ENCODE measurements at regions not wholly inside any gene's neighbourhood (a gene's known extent, or its start where the extent isn't known, plus 50 kb on each side); places are given as distances from the start of the nearest gene placed in this dataset.

DNA sequence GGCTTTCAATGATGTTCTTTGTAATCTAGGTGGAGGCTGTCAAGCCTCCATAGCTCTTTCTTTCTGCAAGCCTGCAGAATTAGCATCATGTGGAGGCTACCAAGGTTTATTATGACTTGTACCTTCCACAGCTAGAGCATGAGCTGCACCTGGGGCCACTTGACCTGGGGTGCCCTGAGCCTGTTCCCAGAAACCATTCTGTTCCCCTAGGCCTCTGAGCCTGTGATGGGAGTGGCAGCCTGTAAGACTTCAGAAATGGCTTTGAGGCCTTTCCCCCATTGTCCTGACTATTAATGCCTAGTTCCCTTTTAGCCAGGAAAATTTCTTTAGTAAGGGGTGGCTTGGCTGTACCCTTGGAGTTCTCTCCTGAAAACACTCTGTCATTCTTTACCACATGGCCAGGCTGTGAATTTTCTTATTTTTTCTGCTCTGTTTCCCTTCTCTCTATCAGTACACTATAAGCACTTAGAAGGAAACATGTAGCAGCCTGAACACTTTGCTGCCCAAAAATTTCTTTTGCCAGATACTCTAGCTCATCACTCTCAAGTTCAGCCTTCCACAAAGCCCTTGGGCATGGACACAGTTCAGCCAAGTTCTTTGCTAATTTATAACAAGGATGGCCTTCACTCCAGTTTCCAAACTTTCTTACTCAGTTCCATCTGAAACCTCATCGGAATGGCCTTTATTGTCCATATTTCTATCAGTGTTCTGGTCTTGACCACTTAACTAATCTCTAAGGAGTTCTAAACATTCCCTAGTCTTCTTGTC lies 61.4 kb upstream of the NR3C1 start:
- Mint-ChIP-seq H3K27ac (no peak overlapping the region), H3K36me3 (ENCODE audit: low read depth) (no peaks in the 10 kb centered on the region), H3K9me3 (peaks cover 3% of the 10 kb centered on the region), H3K27me3 (no peaks in the 10 kb centered on the region), H3K4me3 (no peak overlapping the region), H3K4me1 (ENCODE audit: low read depth) (no peaks in the 10 kb centered on the region)

DNA sequence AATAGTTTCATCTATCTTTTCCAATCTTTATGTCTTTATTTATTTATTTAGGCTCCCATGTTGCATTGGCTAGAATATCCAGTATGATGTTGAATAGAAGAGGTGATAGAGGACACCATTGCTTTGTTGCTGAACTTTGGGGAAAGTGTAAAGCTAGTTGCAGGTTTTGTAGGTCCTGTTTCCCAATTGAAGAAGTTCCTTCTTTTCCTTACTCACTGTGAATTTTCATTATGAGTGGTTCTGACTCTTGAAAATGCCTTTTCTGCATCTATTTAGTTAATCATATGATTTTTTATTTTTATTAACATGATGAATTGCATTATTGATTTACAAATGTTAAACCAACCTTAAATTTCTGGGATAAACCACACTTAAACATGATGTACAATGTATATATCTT lies 58.9 kb upstream of the NR3C1 start:
- no peaks in the 10 kb centered on the region for H3K36me3 Mint-ChIP-seq (ENCODE audit: low read depth)
- H3K4me3 Mint-ChIP-seq: no peak overlapping the region
- H3K4me1 Mint-ChIP-seq (ENCODE audit: low read depth): no peaks in the 10 kb centered on the region
- no peak overlapping the region for H3K27ac Mint-ChIP-seq
- H3K9me3 Mint-ChIP-seq: peaks cover 3% of the 10 kb centered on the region
- H3K27me3 Mint-ChIP-seq: no peaks in the 10 kb centered on the region

DNA sequence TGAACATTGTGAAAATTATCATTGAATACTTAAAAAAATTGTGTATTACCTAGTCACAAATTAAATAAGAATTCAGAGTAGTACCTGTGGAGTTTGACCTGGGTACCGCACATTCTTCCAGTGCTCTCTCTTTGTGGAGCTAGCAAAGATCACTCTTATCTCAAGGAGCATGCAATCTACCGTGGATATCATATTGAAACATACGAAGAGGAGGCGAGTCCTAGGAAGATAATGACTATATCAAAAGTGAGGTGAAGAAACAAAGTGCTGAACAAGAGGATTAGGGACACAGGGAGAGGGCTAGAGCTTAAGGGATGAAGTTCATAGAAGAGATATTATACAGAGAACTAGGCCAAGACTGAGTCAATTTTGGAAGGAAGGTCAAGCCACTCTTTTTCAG lies 55.9 kb upstream of the NR3C1 start:
- Mint-ChIP-seq H3K27ac (no peak overlapping the region), H3K4me3 (no peak overlapping the region), H3K27me3 (no peaks in the 10 kb centered on the region), H3K36me3 (ENCODE audit: low read depth) (no peaks in the 10 kb centered on the region), H3K4me1 (ENCODE audit: low read depth) (no peaks in the 10 kb centered on the region), H3K9me3 (peaks cover 3% of the 10 kb centered on the region)

DNA sequence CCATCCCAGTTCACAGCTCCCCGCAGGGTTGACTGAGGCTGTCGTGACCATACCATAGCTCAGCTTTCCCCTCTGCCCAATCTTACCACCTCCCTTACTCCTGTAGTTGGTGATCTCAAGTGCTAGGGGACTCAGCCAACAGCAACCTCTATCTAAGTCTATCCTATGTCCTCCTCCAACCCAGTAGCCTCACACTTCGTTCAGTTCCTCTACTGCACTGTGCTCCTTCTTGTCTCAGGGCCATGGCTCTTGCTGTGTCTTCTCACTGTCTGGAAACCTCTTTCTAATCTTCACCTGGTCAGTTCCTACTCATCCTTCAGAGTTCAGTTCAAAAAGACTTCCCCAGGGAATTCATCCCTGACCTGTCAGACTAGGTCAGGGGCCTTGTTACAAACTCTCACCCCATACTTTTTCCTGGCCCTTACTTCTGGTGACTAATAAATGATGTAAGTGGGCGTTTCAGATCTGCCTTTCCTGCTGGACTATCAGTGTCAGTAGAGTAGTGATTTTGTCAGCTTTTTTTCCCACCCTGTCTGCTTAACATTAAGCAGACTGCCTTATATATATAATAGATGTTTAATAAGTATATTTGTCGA lies 53.6 kb upstream of the NR3C1 start:
- H3K36me3 Mint-ChIP-seq (ENCODE audit: low read depth): no peaks in the 10 kb centered on the region
- no peak overlapping the region for H3K27ac Mint-ChIP-seq
- peaks cover 5% of the 10 kb centered on the region for H3K4me1 Mint-ChIP-seq (ENCODE audit: low read depth)
- H3K4me3 Mint-ChIP-seq: no peak overlapping the region
- H3K9me3 Mint-ChIP-seq: no peaks in the 10 kb centered on the region
- no peaks in the 10 kb centered on the region for H3K27me3 Mint-ChIP-seq

DNA sequence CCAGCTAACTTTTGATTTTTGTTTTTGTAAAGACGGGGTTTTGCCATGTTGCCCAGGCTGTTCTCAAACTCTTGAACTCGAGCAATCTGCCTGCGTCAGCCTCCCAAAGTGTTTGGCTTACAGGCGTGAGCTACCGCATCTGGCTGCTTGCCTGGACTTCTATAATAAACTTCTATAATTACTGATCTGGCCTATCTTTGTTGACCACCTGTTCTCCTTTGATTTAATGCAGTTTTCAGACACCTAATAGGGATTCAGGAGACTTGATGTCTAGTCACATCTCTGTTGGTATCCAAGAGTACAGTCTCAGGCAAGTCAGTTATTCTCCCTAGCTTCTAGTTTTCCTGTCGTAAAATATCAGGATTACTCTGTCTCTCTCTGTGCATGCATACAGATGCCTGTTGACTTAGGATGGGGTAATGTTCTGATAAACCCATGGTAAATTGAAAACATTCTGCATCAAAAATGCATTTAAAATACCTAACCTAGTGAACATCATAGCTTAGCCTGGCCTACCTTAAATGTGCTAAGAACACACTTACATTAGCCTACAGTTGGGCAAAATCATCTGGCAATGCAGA lies 51.5 kb upstream of the NR3C1 start:
- Mint-ChIP-seq H3K36me3 (ENCODE audit: low read depth) (no peaks in the 10 kb centered on the region), H3K9me3 (no peaks in the 10 kb centered on the region)

DNA sequence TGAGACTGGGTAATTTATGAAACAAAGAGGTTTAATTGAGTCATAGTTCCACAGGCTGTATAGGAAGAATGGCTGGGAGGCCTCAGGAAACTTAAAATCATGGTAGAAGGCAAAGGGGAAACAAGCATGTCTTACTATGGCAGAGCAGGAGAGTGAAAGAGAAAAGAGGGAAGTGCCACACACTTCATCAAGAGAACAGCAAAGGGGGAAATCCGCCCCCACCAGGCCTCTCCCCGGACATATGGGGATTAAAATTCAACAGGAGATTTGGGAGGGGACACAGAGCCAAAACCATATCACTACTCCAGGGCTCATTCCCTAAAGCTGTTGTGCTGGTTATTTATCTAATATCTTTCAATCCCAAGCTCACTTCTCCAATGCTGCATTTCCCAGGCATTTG lies 50.2 kb upstream of the NR3C1 start:
- H3K27ac Mint-ChIP-seq: no peak overlapping the region
- H3K27me3 Mint-ChIP-seq: no peaks in the 10 kb centered on the region
- no peaks in the 10 kb centered on the region for H3K9me3 Mint-ChIP-seq

More for the DNA sequence above, 51.5 kb upstream of the NR3C1 start:
- H3K4me1 Mint-ChIP-seq (ENCODE audit: low read depth): peaks cover 5% of the 10 kb centered on the region
- H3K4me3 Mint-ChIP-seq: no peak overlapping the region
- no peaks in the 10 kb centered on the region for H3K27me3 Mint-ChIP-seq
- H3K27ac Mint-ChIP-seq: no peak overlapping the region

More for the DNA sequence above, 50.2 kb upstream of the NR3C1 start:
- Mint-ChIP-seq H3K4me1 (ENCODE audit: low read depth) (peaks cover 6% of the 10 kb centered on the region), H3K36me3 (ENCODE audit: low read depth) (no peaks in the 10 kb centered on the region), H3K4me3 (no peak overlapping the region)
